H4 (cell line): ENCODE measurements at regions not wholly inside any gene's neighbourhood (a gene's known extent, or its start where the extent isn't known, plus 50 kb on each side); places are given as distances from the start of the nearest gene placed in this dataset.
"Not testable (repeated sequence)": the region's sequence is repeated elsewhere in the genome, so short reads cannot be mapped to it uniquely, and the experiment has no call there.

Experiments used
- DNase-seq: peaks from one replicate; pipeline ENCODE4 v3.0.0-alpha.2; 2015; ENCODE audit warnings: low spot score

DNA sequence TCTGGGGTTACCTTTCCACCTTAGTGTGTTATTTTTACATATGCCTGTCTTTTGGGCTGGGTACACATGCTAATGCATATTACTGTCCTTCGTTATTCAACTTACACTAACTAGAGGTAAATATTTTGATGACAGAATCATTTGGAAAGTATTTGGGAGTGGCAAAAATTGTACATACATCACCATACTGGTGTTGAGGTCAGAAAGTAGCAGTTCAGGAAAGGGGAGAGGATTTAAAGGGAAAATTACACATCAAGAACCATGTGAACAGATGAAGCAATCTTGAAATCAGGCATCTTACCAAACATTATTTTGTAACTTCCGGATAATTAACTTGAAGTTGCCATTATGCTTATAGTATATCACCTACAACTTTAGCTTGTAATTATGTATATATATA is 379.7 kb downstream of the RND3 start:
- DNase-seq, result no peak

DNA sequence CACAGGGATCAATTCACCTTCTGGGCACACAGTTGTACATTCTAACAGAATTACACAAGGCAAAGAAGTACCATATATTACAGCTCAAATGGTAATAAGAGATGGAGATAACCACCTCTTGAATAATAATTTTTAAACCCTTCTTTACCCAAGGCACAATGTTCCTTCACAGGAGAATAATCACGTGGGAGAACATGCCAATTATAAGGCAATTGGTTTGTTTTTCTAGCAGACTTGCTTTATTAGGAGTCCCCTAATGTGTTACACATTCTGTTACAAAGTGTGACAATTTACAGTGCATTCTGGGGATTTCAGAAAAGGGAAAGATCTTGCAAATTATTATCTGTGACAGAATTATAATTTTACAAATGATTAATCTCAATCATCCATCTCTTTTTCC is 380.3 kb downstream of the RND3 start:
- DNase-seq, result no peak

DNA sequence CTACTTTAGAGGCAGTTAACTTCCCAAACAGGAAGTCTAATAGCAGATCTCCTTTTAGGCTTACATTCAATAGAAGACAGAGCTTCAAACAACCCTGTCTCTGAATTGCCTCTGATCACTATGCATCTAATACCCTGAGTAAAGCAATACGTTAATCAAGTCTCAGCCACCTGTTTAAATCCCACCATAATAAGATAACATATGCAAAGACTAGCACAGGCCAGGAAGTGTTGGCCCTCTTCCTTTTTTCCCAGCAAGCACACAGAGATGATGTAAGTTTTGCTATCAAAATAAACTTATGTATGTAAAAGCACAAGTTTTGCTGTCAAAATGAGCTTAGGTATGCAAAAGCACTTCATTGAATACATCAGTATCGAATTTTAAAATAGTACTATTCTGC is 385.5 kb downstream of the RND3 start:
- DNase-seq, result no peak

- no peak for DNase-seq
Observed at GRCh38 chr2:150100834-150101233, 386.6 kb downstream of the RND3 start.

DNA sequence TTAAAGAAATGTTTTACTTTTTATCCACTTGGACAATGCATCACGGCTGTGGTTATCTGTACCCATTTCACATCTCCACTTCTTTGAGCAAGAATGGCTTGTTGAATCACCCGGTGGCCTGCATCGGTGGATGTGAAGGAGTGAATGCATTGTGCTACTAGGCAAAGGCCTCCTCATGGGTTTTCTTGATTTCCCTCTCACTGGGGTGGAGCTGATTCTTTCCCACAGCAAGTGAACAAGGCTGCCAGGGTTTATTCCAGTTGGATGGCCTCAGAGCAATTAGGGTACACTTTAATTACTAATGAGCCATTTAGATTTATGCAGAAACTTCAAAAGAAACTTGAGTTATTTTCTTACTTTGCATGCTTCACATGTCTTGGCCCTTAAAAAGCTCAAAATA is 387.1 kb downstream of the RND3 start:
- no peak for DNase-seq

DNA sequence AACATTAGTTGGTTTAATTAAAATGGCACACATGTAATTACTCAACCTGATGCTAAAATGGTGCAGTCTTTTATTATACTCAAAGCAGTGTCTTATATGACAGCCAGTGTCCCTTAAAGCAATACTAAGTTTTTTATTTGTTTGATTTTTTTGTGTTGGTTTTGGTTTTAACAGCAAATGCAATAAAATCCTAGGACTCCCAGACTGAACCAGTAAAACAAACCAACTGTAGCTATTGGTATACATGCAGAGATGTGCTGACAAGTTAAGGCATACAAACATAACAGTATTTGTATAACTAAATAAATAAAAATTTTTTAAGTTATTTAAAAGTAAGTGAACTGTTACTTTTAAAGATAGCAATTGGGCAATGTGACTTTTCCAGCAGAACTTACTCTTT is 387.7 kb downstream of the RND3 start:
- no peak for DNase-seq

DNA sequence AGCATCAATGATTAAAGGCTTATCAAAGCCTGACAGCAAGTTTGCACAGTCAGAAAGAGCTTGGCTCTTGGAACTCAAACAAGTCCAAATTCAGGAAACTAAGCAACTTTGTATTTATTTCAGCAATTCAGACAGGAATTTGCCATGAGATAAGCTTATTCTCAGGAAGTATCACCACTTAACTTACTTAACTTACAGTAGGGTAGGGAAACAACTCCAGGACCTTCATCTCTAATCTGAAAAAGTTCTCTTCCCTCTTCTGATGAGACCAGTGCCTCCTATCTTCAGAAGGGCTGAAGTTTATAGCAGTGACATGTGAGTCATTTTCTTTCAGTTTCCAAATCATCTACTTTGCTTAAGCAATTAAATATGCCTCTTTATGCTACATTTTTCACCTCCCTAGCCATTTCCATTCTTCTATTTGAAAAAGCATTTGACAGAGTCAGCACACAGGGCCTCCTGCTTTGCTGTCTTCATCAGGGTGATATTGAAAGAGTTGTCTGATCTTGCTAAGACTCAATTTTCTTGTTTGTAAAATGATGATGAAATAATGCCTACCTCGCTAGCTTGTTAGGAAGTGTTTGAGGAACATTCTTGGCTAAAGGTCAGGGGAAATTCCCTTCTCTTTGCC is 389.5 kb downstream of the RND3 start:
- peak; percentile 14 for DNase-seq

GRCh38 chr2:150097402-150097801 is 390.1 kb downstream of the RND3 start:
- no peak for DNase-seq

GRCh38 chr2:150095361-150096095 is 391.9 kb downstream of the RND3 start:
- DNase-seq, result no peak

GRCh38 chr2:150091846-150092245 is 395.6 kb downstream of the RND3 start:
- DNase-seq, result no peak

DNA sequence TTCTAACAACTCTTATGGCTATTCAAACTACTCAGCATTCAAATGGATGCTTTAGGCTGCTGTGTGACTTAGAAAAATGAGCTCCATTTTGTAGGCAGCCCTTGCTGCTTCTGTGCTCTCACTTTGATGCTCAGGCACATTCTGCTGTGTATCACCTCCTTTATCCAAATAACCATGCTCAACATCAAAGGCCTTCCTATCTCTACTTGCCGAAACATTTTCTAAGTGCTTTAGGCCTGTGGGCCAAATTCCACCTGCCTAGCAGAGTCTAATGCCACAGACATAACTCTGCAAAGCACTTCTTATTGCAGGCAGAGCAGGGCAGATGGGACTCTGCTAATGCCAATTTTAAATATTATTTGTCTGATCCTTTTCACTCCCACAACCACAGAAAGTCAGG is 397.4 kb downstream of the RND3 start:
- DNase-seq, result no peak

DNA sequence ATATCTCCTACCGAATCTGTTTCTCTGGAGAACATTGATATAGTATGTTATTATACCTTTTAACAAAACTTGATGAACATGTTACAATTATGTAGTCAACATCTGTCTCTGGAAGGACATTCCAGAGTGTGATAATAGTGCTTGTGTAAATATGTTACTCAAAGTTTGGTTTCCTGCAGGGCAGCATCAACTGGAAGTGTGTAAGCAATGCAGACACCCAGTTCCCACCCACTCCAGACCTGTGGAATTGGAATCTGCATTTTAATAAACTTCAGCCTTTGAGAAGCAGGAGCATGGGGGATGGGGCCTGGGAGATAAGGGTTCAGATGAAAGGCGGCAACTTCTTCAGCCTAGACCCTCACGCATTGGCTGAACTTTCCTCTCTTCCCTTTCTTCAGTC is 398.9 kb downstream of the RND3 start:
- no peak for DNase-seq

GRCh38 chr2:150085478-150085877 is 402.0 kb downstream of the RND3 start:
- DNase-seq, result no peak

GRCh38 chr2:150081775-150082481 is 405.5 kb downstream of the RND3 start:
- no peak for DNase-seq

GRCh38 chr2:150076281-150076680 is 411.2 kb downstream of the RND3 start:
- DNase-seq, result no peak

- DNase-seq, result no peak
Observed at GRCh38 chr2:150075831-150076230, 411.6 kb downstream of the RND3 start.

DNA sequence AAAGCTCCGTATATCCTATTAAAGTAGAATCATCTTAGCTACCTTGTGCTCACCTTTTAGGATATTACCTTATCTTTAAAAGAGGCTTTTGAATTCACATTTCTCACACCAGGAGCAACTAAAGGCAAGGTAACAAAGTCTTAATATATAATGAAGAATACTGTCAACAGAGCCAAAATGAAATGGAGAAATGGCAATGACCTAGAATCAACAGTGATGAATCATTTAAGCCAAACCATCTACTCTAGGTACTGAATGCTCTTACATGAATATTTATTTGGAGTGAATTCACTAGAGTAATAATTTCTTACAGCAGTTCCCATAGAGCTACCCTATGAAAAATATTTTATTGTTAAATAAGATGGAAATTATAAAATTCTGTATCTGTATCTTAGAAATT is 421.0 kb downstream of the RND3 start:
- no peak for DNase-seq

DNA sequence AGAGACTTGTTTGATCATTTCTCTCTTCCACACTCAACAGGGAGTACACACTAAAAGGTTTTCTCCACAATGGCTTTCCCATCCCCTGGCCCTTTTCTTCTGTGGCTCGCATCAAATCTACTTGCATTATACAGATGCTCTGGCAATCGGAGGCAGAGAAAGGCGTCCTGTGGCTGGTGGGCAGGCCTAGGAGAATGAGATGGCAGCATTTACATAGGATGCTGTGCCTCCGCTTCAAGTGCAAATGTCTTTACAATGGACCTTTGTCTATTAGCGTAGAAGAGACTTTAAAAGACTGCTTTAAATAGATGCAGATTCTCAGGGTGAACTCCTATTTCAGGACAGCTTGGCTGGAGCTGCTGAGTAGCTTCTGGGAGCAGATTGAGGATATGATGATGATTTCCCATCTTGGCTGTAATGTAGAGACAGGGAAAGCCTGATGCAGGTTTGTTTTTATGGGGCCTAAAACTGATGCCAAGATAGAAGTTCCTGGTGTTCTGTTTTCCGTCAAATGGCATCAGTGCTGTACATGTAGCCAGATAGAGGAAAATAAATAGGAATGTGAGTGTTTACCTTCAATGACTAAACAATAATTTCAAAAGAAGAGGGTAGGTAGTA is 423.4 kb downstream of the RND3 start:
- DNase-seq, result no peak

DNA sequence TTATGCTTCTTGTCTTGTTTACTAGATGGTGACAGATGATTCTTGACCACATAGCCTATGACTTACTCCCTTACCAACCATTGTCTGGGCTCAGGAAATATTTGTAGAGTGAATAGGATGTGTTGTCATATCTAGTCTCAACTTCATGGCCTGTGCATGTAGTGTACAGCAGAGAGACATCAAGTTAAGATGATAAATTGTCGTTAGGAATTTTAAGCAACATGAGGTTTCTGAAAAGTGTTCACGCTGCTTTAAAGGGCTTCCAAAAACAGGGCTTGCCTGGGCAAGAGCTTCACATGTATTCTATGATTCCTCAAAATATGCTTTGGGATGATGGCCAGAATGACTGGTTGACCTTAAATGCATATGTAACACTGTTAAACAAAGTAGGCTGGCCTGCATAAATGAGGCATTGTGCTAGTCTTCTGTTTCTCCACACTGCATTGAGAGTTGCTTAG is 424.0 kb downstream of the RND3 start:
- DNase-seq, result no peak

DNA sequence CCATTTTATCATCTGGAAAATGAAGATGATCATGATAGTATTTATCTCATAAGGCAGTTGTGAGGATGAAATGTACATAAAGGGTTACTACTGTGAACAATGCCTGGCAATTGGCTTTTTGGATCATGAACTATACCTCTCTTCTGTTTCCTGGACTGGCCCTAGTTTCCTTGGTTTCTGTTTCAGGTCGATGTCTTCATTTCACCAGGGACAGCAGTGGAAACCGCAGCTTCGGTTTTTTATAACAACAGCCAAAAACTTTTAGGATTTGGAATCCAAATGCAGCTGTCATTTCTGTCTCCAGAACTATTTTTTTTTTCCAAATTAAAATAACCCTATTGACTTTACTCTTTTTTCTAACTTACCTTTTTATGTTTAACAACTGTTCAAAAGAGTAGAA is 425.1 kb downstream of the RND3 start:
- DNase-seq, result no peak

GRCh38 chr2:150060341-150060740 is 427.1 kb downstream of the RND3 start:
- no peak for DNase-seq

- DNase-seq, result not testable (repeated sequence)
Observed at GRCh38 chr2:150059676-150060075, 427.8 kb downstream of the RND3 start.

- no peak for DNase-seq
Observed at GRCh38 chr2:150052457-150052856, 435.0 kb downstream of the RND3 start.
